NB4 (cell line): ENCODE measurements at regions not wholly inside any gene's neighbourhood (a gene's known extent, or its start where the extent isn't known, plus 50 kb on each side); places are given as distances from the start of the nearest gene placed in this dataset.

Experiments used
- CTCF ChIP-seq: IDR thresholded peaks from one replicate; pipeline ENCODE4 v1.5.1; 2012; ENCODE audit warnings: low read depth, low read length
- POLR2A ChIP-seq: IDR thresholded peaks from 2 replicates; pipeline ENCODE4 v1.6.1; 2011; ENCODE audit warnings: mild to moderate bottlenecking; ENCODE audit not compliant: insufficient read length; ENCODE audit errors: extremely low read depth

GRCh38 chr16:79661578-79661977, 61.0 kb upstream of the MAF start:
- TF ChIP-seq POLR2A (no peak), CTCF (no peak)
